ENCODE measurements at regions not wholly inside any gene's neighbourhood (a gene's known extent, or its start where the extent isn't known, plus 50 kb on each side); places are given as distances from the start of the nearest gene placed in this dataset.
"Not testable (repeated sequence)": the region's sequence is repeated elsewhere in the genome, so short reads cannot be mapped to it uniquely, and the experiment has no call there.

DNA sequence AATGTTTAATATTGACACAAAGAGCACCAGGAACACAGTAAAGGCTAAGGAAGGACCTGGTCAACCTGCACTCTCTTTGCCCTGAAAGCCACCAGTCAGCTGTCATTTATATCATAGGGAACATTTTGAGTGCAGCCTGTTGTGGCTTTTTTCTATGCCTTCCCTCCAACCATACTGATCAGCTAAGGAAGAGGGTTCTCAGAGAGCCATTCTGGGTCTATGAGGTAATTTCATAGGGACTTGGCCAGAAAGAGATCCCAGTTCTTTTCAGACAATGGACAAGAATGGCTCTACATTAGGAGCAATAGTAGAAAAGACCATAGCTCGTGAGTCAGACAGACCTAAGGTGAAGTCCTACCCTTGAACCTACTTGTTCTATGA, 132.8 kb downstream of the CCDC34 start:
- H3K27ac ChIP-seq (ENCODE audit: low read length) = peak overlapping the region; percentile 76
- 75% methylated on average over 1 of the region's 1 CpG for WGBS (ENCODE audit: insufficient coverage)
- H3K27me3 ChIP-seq (ENCODE audit: control insufficient read depth, insufficient read depth, low read length) = no peaks in the 10 kb centered on the region
- H3K4me3 ChIP-seq (ENCODE audit: low read length) = no peak overlapping the region
- DNase-seq = peak; percentile 61
- H3K9me3 ChIP-seq (replicated peaks; ENCODE audit: control insufficient read depth, low read depth, low read length) = no peaks in the 10 kb centered on the region
- H3K4me1 ChIP-seq (ENCODE audit: control insufficient read depth, insufficient read depth, low read length) = peaks cover 40% of the 10 kb centered on the region
- H3K36me3 ChIP-seq (ENCODE audit: control insufficient read depth, insufficient read depth, low read length) = no peaks in the 10 kb centered on the region

DNA sequence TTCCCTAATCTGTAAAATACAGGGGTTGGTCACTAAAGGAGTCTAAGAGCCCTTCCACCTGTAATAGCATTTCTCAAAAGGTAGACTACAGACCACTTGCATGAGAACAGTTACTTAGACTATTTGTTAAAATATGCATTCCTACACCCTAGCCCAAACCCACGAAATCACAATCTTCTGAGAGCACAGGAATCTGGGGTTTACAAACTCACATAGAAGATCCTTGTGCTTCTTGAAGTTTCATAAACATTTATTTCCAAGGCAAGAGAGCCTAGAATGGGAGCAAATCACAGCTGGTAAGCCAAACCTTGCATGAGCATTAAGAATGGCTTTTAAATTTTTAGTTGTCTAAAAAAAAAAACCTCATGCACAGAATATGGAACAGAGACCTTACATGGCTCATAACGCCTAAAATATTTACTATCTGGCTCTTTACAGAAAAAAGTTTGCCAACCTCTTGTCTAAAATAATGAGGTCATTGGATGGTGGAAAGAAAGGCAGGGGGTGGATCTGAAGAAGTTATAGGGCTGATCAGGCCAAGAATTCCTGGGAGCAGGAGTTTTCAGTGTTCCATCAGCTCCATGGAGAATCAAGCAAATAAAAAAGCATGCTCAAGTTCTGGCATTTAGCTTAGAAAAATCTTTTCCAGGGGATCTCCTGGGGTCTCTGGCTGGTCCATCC, 133.4 kb downstream of the CCDC34 start:
- Histone ChIP-seq H3K36me3 (ENCODE audit: control insufficient read depth, insufficient read depth, low read length) (no peaks in the 10 kb centered on the region), H3K4me3 (ENCODE audit: low read length) (no peak overlapping the region), H3K4me1 (ENCODE audit: control insufficient read depth, insufficient read depth, low read length) (peaks cover 36% of the 10 kb centered on the region), H3K27ac (ENCODE audit: low read length) (peak overlapping the region; percentile 76), H3K9me3 (replicated peaks; ENCODE audit: control insufficient read depth, low read depth, low read length) (no peaks in the 10 kb centered on the region), H3K27me3 (ENCODE audit: control insufficient read depth, insufficient read depth, low read length) (no peaks in the 10 kb centered on the region)
- DNase-seq = peak; percentile 92
- no CpG with 5 or more reads among the region's 2 CpGs for WGBS (ENCODE audit: insufficient coverage)

DNA sequence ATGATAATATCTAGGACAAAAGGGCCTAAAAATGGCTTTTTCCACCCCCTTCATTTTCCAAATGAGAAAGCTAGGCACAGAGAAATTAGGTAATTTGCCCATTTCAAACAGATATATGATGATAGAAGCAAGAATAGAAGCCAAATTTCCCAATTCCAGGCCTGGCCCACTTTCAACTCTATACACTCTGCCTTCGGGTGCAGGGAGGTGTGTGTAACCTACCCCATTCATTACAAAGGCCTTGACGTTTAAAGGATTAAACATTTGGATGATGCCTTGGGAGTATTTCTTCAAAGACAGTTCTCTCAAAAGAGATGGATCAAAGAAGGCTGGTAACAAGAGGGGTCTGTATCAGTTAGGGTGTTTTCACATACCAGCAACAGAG, 134.1 kb downstream of the CCDC34 start:
- Histone ChIP-seq H3K4me3 (ENCODE audit: low read length) (no peak overlapping the region), H3K4me1 (ENCODE audit: control insufficient read depth, insufficient read depth, low read length) (peaks cover 29% of the 10 kb centered on the region), H3K27me3 (ENCODE audit: control insufficient read depth, insufficient read depth, low read length) (no peaks in the 10 kb centered on the region), H3K27ac (ENCODE audit: low read length) (peak overlapping the region; percentile 65), H3K9me3 (replicated peaks; ENCODE audit: control insufficient read depth, low read depth, low read length) (no peaks in the 10 kb centered on the region), H3K36me3 (ENCODE audit: control insufficient read depth, insufficient read depth, low read length) (no peaks in the 10 kb centered on the region)
- WGBS (ENCODE audit: insufficient coverage) = no CpG with 5 or more reads among the region's 2 CpGs
- no peak for DNase-seq

DNA sequence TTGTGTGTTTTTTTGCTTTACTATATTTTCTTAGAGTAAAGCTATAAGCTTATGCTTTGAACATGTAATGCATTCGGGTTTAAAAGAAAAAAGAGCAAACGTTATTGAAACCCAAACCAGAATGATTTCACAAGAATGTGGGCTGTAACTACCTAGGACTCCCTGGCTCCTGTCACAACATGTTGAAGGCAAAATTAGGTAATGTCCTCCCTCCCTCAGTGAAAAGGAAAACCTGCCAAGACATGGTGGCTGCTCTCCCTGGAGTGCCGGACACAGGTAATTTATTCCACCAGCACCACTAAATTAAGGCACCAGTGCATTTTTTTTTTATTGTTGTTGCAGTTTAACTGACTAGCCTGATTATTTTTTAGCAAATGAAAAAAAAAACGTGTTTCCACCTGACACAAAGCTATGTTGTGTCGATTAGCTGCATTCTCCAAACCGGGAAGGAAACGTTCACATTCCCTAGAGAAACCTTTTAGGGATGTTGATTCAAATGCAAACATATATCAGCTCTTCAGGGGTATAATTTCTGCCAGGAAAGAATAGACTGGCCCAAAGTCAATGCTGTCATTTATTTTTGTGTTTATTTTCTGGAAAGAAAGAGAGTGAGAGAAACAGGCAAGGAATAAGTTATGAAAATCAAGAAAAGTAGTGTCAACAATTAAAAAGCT, 134.6 kb downstream of the CCDC34 start:
- Histone ChIP-seq H3K27ac (ENCODE audit: low read length) (peak overlapping the region; percentile 23), H3K36me3 (ENCODE audit: control insufficient read depth, insufficient read depth, low read length) (no peaks in the 10 kb centered on the region), H3K4me3 (ENCODE audit: low read length) (no peak overlapping the region), H3K4me1 (ENCODE audit: control insufficient read depth, insufficient read depth, low read length) (peaks cover 24% of the 10 kb centered on the region), H3K27me3 (ENCODE audit: control insufficient read depth, insufficient read depth, low read length) (no peaks in the 10 kb centered on the region), H3K9me3 (replicated peaks; ENCODE audit: control insufficient read depth, low read depth, low read length) (no peaks in the 10 kb centered on the region)
- DNase-seq = peak; percentile 48
- WGBS (ENCODE audit: insufficient coverage) = 14% methylated on average over 2 of the region's 7 CpGs

DNA sequence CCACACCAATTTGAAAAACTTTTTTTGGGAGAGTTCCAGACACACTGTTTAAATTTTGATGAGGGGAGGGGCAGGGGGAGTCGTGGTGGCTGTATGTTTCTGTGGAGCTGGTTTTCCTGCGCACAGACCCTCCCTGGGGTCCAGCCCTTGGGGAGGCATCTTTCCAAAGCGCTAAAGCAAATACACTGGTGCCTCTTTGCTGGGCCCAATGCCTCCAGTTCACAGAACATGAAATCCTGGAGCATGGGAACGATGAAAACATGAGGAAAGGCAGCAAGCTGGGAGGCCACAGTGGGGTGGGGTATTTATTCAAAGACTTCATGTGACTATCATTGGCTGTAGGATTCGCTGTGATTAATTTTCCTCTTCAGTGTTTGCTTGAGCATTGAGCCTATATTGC, 135.3 kb downstream of the CCDC34 start:
- peaks cover 24% of the 10 kb centered on the region for H3K4me1 ChIP-seq (ENCODE audit: control insufficient read depth, insufficient read depth, low read length)
- H3K36me3 ChIP-seq (ENCODE audit: control insufficient read depth, insufficient read depth, low read length) = no peaks in the 10 kb centered on the region
- H3K27me3 ChIP-seq (ENCODE audit: control insufficient read depth, insufficient read depth, low read length) = no peaks in the 10 kb centered on the region
- WGBS (ENCODE audit: insufficient coverage) = 17% methylated on average over 5 of the region's 5 CpGs
- no peaks in the 10 kb centered on the region for H3K9me3 ChIP-seq (replicated peaks; ENCODE audit: control insufficient read depth, low read depth, low read length)
- H3K27ac ChIP-seq (ENCODE audit: low read length) = peak overlapping the region; percentile 39
- no peak overlapping the region for H3K4me3 ChIP-seq (ENCODE audit: low read length)
- peak; percentile 78 for DNase-seq

DNA sequence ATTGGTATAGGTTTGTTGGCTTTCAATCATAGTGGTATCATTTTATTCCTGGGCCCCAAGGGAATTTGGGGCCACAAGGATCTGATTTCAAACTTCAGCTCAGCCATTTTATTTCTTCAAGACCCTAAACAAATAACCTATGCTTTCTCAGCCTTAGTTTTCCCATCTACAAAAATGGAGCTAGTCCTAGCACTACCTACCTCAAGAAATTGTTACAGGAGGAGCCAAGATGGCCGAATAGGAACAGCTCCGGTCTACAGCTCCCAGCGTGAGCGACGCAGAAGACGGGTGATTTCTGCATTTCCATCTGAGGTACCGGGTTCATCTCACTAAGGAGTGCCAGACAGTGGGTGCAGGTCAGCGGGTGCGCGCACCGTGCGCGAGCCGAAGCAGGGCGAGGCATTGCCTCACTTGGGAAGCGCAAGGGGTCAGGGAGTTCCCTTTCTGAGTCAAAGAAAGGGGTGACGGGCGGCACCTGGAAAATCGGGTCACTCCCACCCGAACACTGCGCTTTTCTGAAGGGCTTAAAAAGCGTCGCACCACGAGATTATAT, 143.5 kb downstream of the CCDC34 start:
- not testable (repeated sequence) for H3K4me3 ChIP-seq (ENCODE audit: low read length); DNase-seq; H3K36me3 ChIP-seq (ENCODE audit: control insufficient read depth, insufficient read depth, low read length); H3K27ac ChIP-seq (ENCODE audit: low read length); H3K27me3 ChIP-seq (ENCODE audit: control insufficient read depth, insufficient read depth, low read length); H3K9me3 ChIP-seq (replicated peaks; ENCODE audit: control insufficient read depth, low read depth, low read length)
- peaks cover 42% of the 10 kb centered on the region for H3K4me1 ChIP-seq (ENCODE audit: control insufficient read depth, insufficient read depth, low read length)
- 100% methylated on average over 1 of the region's 24 CpGs for WGBS (ENCODE audit: insufficient coverage)

DNA sequence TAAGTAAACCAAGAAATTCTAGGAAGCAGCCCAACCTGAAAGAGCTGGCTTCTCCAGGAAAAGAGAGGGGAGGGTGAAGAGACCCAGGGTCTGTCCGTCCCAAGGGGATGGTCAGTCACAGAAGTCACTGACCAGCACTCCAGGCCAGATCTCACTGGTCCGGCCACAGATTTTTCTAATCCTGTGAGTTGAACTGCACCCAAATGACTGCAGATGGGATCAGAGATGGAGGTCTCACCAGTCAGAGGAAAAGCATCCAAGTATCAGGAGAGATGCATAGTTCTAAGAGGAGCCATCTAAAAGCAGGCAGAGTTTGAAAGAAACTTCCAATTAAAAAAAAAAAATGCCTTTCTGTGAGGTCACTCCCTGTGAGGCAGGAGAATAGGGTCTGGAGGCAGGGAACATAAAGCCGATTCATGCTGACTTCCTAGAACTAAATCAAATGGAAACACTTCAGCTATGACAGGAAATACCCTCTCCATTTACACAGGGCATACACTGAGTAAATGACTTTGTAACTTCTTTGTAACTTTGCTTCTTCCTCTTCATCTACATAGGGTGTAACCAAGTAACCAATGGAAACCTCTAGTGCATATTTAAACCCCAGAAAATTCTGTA, 144.5 kb downstream of the CCDC34 start:
- Histone ChIP-seq H3K27ac (ENCODE audit: low read length) (peak overlapping the region; percentile 85), H3K36me3 (ENCODE audit: control insufficient read depth, insufficient read depth, low read length) (no peaks in the 10 kb centered on the region), H3K9me3 (replicated peaks; ENCODE audit: control insufficient read depth, low read depth, low read length) (no peaks in the 10 kb centered on the region), H3K4me1 (ENCODE audit: control insufficient read depth, insufficient read depth, low read length) (peaks cover 49% of the 10 kb centered on the region), H3K4me3 (ENCODE audit: low read length) (no peak overlapping the region), H3K27me3 (ENCODE audit: control insufficient read depth, insufficient read depth, low read length) (no peaks in the 10 kb centered on the region)
- peak; percentile 74 for DNase-seq
- WGBS (ENCODE audit: insufficient coverage) = 19% methylated on average over 2 of the region's 3 CpGs

DNA sequence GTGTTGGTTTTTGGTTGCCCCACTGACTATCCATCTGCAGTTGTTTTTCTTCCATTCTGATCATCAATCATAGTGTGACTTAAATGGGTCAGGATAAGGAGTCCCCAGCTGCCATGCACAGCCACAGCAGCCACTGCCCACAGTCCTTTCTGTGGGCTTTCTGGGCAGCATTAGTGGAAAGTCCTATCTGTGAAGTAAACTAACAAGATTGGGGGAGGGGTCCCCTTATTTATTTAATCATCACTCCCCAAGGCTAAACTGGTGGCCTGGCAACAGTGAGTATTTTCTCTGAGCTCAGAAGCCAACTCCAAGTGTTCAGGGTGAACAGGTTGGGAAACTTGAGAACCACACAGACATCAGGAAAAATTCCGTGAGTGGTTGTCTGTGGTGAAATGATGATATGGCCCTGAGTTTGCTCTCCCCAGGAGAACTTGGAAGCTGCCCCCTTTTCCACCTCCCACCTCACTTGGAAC, 145.0 kb downstream of the CCDC34 start:
- H3K4me3 ChIP-seq (ENCODE audit: low read length) = no peak overlapping the region
- WGBS (ENCODE audit: insufficient coverage) = no CpG with 5 or more reads among the region's 1 CpG

DNA sequence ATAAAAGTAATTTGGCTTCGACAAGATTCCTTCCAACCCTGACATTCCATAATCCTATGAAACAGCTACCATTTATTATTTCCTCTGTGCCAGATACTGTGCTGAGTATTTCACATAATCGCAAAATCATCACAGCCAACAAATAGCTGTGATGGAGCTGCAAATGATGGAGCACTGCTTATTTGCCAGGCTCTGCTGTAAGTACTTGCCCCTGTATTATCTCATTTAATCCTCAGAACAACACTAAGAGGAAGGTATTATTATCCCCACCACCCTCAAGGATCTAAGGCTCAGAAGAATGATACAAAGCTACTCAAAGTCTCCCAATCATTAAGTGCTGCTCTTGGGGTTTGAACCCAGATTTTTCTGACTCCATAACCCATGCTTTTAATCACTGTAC, 145.5 kb downstream of the CCDC34 start:
- Histone ChIP-seq H3K9me3 (replicated peaks; ENCODE audit: control insufficient read depth, low read depth, low read length) (no peaks in the 10 kb centered on the region), H3K27me3 (ENCODE audit: control insufficient read depth, insufficient read depth, low read length) (no peaks in the 10 kb centered on the region), H3K4me1 (ENCODE audit: control insufficient read depth, insufficient read depth, low read length) (peaks cover 60% of the 10 kb centered on the region), H3K36me3 (ENCODE audit: control insufficient read depth, insufficient read depth, low read length) (no peaks in the 10 kb centered on the region), H3K27ac (ENCODE audit: low read length) (peak overlapping the region; percentile 94), H3K4me3 (ENCODE audit: low read length) (no peak overlapping the region)
- DNase-seq = no peak
- 83% methylated on average over 1 of the region's 2 CpGs for whole genome bisulfite sequencing (ENCODE audit: insufficient coverage)

More for the DNA sequence above, 145.0 kb downstream of the CCDC34 start:
- peak overlapping the region; percentile 85 for H3K27ac ChIP-seq (ENCODE audit: low read length)
- no peaks in the 10 kb centered on the region for H3K27me3 ChIP-seq (ENCODE audit: control insufficient read depth, insufficient read depth, low read length)
- H3K4me1 ChIP-seq (ENCODE audit: control insufficient read depth, insufficient read depth, low read length) = peaks cover 55% of the 10 kb centered on the region
- H3K36me3 ChIP-seq (ENCODE audit: control insufficient read depth, insufficient read depth, low read length) = no peaks in the 10 kb centered on the region
- H3K9me3 ChIP-seq (replicated peaks; ENCODE audit: control insufficient read depth, low read depth, low read length) = no peaks in the 10 kb centered on the region
- DNase-seq = peak; percentile 72
